BE2C (cell line): ENCODE measurements at regions not wholly inside any gene's neighbourhood (a gene's known extent, or its start where the extent isn't known, plus 50 kb on each side); places are given as distances from the start of the nearest gene placed in this dataset.

Source experiments
- DNase-seq: peaks from one replicate; pipeline ENCODE4 v3.0.0-alpha.2; 2020
- H3K27me3 ChIP-seq: fragments of 250-450 bp; sonication (Bioruptor Pico); 2 replicates; pipeline ENCODE4 v1.5.1; 2020; ENCODE audit warnings: mild to moderate bottlenecking
- H3K36me3 ChIP-seq: fragments of 250-450 bp; sonication (Bioruptor Pico); 2 replicates; pipeline ENCODE4 v1.5.1; 2020; ENCODE audit warnings: mild to moderate bottlenecking
- H3K4me1 ChIP-seq: fragments of 250-450 bp; sonication (Bioruptor Pico); 2 replicates; pipeline ENCODE4 v1.5.1; 2020
- H3K4me3 ChIP-seq: 2 replicates; pipeline ENCODE4 v1.5.1; 2011; ENCODE audit warnings: low read depth, low read length
- H3K9me3 ChIP-seq: fragments of 250-450 bp; sonication (Bioruptor Pico); 2 replicates; pipeline ENCODE4 v1.5.1; 2020
- TF ChIP-seq, protein P1 (sequence below): IDR thresholded peaks from 2 replicates; pipeline ENCODE4 v1.5.1; 2012; ENCODE audit warnings: mild to moderate bottlenecking, low read depth, low read length

DNA sequence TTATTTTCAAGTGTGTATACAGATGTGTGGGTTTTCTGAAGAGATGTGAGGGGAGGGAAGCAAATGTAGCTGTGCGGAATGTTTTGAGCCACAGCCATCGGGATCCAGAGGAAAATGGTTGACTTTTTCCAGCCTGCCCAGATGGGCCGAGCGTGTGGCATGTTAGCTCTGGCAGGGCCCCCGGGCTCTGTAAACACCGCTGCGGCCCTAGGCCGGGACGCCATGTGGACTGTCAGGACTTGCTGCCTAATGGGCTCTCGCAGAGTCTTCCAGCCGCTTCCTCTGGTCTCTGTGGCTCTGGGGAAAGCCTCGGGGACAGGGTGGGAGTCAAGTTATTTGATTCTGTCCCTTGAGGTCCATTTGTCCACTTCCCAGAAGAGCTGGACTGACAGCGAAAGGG lies 109.6 kb upstream of the PTCH1 start:
- Histone ChIP-seq H3K4me3 (no peak overlapping the region), H3K4me1 (no peaks in the 10 kb centered on the region), H3K36me3 (no peaks in the 10 kb centered on the region), H3K9me3 (no peaks in the 10 kb centered on the region), H3K27me3 (no peaks in the 10 kb centered on the region)
- TF ChIP-seq, protein P1, sequence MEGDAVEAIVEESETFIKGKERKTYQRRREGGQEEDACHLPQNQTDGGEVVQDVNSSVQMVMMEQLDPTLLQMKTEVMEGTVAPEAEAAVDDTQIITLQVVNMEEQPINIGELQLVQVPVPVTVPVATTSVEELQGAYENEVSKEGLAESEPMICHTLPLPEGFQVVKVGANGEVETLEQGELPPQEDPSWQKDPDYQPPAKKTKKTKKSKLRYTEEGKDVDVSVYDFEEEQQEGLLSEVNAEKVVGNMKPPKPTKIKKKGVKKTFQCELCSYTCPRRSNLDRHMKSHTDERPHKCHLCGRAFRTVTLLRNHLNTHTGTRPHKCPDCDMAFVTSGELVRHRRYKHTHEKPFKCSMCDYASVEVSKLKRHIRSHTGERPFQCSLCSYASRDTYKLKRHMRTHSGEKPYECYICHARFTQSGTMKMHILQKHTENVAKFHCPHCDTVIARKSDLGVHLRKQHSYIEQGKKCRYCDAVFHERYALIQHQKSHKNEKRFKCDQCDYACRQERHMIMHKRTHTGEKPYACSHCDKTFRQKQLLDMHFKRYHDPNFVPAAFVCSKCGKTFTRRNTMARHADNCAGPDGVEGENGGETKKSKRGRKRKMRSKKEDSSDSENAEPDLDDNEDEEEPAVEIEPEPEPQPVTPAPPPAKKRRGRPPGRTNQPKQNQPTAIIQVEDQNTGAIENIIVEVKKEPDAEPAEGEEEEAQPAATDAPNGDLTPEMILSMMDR = no peak
- no peak for DNase-seq

GRCh38 chr9:95623640-95624039 lies 106.9 kb upstream of the PTCH1 start:
- TF ChIP-seq, protein P1 = no peak
- Histone ChIP-seq H3K4me3 (no peak overlapping the region), H3K4me1 (no peaks in the 10 kb centered on the region), H3K9me3 (no peaks in the 10 kb centered on the region), H3K36me3 (no peaks in the 10 kb centered on the region), H3K27me3 (no peaks in the 10 kb centered on the region)
- DNase-seq = no peak

DNA sequence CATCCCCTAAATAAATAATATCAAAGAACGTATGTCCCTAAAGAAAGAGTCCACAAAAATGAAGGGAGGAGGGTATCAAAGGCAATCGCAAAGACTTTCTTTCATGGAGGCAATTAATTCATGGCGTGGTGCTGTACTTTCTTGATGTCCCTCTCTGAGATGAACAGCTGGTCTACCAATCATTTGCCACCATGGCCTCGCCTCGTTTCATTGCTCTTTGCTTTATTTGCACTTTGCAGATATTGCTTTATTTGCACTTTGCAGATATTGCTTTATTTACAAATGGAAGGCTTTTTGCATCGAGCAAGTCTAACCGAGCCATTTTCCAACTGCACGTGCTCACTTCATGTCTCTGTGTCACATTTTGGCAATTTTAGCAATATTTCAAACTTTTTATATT lies 104.0 kb upstream of the PTCH1 start:
- H3K9me3 ChIP-seq = no peaks in the 10 kb centered on the region
- no peaks in the 10 kb centered on the region for H3K27me3 ChIP-seq
- TF ChIP-seq, protein P1 = no peak
- no peaks in the 10 kb centered on the region for H3K4me1 ChIP-seq
- no peaks in the 10 kb centered on the region for H3K36me3 ChIP-seq
- H3K4me3 ChIP-seq = no peak overlapping the region
- DNase-seq = no peak

DNA sequence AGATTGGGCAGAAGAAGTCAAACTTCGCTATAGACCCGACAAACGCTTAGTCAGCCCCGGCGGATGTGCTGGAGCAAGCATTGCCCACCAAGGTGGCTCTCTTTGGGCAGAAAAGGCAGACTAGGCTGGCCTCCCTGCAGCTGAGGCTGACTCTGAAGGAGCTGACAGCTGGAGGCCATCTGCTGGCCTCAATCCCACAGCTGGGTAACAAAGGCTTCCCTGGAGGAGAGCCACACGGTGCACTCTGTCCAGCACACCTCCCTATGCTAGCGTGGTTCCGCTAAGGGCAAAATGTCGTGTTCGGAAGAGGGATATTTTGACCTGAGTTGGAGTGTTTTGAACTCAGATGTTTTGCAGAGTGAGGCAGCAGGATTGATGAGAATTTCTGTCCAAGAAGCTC lies 103.5 kb upstream of the PTCH1 start:
- H3K36me3 ChIP-seq = no peaks in the 10 kb centered on the region
- TF ChIP-seq, protein P1 = no peak
- no peak for DNase-seq
- no peaks in the 10 kb centered on the region for H3K9me3 ChIP-seq
- H3K4me3 ChIP-seq = no peak overlapping the region
- no peaks in the 10 kb centered on the region for H3K4me1 ChIP-seq
- no peaks in the 10 kb centered on the region for H3K27me3 ChIP-seq

DNA sequence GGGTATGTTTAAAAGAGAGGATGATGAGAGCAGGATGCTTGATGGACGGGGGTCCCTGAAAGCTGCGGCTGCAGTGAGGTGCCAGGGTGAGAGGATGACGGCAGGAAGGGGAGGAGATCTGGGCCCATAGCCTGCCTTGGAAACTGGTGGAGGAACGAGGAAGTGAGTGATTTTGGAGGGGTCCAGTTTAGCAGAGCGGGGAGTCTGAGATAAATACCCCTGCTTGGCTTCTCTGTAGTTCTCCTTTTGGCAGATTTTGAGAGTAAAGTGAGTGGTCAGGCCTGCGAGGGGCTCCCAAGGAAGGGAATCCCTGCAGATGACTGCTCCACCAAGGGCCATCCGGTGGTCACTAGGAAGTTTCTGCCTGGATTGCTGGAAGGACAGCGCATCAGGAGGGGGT lies 98.5 kb upstream of the PTCH1 start:
- no peak for DNase-seq
- H3K27me3 ChIP-seq = no peaks in the 10 kb centered on the region
- H3K9me3 ChIP-seq = no peaks in the 10 kb centered on the region
- TF ChIP-seq, protein P1 = no peak
- no peaks in the 10 kb centered on the region for H3K4me1 ChIP-seq
- H3K36me3 ChIP-seq = no peaks in the 10 kb centered on the region
- H3K4me3 ChIP-seq = no peak overlapping the region

DNA sequence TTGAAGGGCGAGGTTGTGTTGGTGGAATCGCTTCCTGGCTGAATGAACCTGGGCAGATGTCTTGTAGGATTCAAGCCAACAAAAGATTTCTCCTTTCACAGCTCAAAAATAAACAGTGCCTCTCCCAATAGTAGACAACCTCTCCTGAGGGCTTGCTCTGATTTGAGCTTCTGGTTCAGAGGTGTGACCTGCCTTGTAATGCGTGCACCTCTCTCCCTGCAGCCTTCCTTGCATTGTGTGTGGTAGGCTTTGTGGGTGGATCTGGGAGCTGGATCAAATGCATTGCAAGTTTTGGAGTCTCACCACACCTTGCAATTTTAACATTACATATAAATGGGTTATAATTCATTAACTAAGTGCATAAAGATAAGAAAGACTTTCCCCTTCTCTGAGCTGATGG lies 96.9 kb upstream of the PTCH1 start:
- no peak overlapping the region for H3K4me3 ChIP-seq
- DNase-seq = no peak
- TF ChIP-seq, protein P1 = no peak
- no peaks in the 10 kb centered on the region for H3K4me1 ChIP-seq
- no peaks in the 10 kb centered on the region for H3K36me3 ChIP-seq
- no peaks in the 10 kb centered on the region for H3K9me3 ChIP-seq
- H3K27me3 ChIP-seq = no peaks in the 10 kb centered on the region
